Prostate gland (tissue), 2 donors: ENCODE measurements at regions not wholly inside any gene's neighbourhood (a gene's known extent, or its start where the extent isn't known, plus 50 kb on each side); places are given as distances from the start of the nearest gene placed in this dataset.

Source experiments
- DNase-seq: peaks from one replicate; pipeline ENCODE4 v3.0.0-alpha.2; 2019; ENCODE audit warnings: low spot score
- H3K27ac ChIP-seq, 2 donors: fragments of 200-600 bp; sonication (generic); 2 replicates each; pipeline ENCODE4 v1.5.1; 2017 to 2019
- H3K27me3 ChIP-seq: fragments of 200-600 bp; sonication (generic); replicated peaks from 2 replicates; pipeline ENCODE4 v1.5.1; 2019; ENCODE audit not compliant: insufficient read depth
- H3K36me3 ChIP-seq, 2 donors: fragments of 200-600 bp; sonication (generic); 1 replicate in 1 of 2; 2 replicates in 1 of 2; pipeline versions ENCODE4 v1.5.1 to v1.8.1; 2017 to 2019
- H3K4me1 ChIP-seq: fragments of 200-600 bp; sonication (generic); replicated peaks from 2 replicates; pipeline ENCODE4 v1.5.1; 2019
- H3K4me3 ChIP-seq, 2 donors: fragments of 200-600 bp; sonication (generic); 2 replicates each; pipeline ENCODE4 v1.5.1; 2017 to 2019
- H3K9me3 ChIP-seq: fragments of 200-600 bp; sonication (generic); 2 replicates; pipeline ENCODE4 v1.5.1; 2017
- POLR2A ChIP-seq: fragments of 450-650 bp; IDR thresholded peaks from one replicate; pipeline ENCODE4 v1.6.1; 2016; ENCODE audit warnings: antibody characterized with exemption, mild to moderate bottlenecking
- POLR2AphosphoS5 ChIP-seq: sonication (generic); formaldehyde crosslinking; IDR thresholded peaks from one replicate; pipeline ENCODE4 v1.6.1; 2017; ENCODE audit warnings: antibody characterized with exemption
- WGBS: methylation state at CpG from one replicate; pipeline ENCODE4 v1.1.5; 2018; 5-methylcytosine and 5-hydroxymethylcytosine counted together
- intact Hi-C: fragments of 100-400 bp; cut with DNase I; formaldehyde crosslinking; loops from one replicate; pipeline ENCODE4 v1.14.2; 2022
- TF ChIP-seq, protein P1 (sequence below), 4 experiments: fragments of 200-600 bp in 2 of 4; fragments of 450-650 bp in 2 of 4; sonication (generic) in 2 of 4; IDR thresholded peaks; 1 replicate in 3 of 4; 2 replicates in 1 of 4; pipeline ENCODE4 v1.5.1; 2016 to 2019; ENCODE audit warnings: antibody characterized with exemption in 4 of 4, mild to moderate bottlenecking in 2 of 4, moderate library complexity in 2 of 4

GRCh38 chr13:47553329-47553977, 447.6 kb downstream of the SUCLA2 start:
- intact Hi-C loops = no loop called here
- TF ChIP-seq POLR2A (no peak), POLR2AphosphoS5 (no peak)
- TF ChIP-seq, protein P1, sequence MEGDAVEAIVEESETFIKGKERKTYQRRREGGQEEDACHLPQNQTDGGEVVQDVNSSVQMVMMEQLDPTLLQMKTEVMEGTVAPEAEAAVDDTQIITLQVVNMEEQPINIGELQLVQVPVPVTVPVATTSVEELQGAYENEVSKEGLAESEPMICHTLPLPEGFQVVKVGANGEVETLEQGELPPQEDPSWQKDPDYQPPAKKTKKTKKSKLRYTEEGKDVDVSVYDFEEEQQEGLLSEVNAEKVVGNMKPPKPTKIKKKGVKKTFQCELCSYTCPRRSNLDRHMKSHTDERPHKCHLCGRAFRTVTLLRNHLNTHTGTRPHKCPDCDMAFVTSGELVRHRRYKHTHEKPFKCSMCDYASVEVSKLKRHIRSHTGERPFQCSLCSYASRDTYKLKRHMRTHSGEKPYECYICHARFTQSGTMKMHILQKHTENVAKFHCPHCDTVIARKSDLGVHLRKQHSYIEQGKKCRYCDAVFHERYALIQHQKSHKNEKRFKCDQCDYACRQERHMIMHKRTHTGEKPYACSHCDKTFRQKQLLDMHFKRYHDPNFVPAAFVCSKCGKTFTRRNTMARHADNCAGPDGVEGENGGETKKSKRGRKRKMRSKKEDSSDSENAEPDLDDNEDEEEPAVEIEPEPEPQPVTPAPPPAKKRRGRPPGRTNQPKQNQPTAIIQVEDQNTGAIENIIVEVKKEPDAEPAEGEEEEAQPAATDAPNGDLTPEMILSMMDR (IDR thresholded peaks at IDR 0.05) = no peak
- no peaks in the 10 kb centered on the region for H3K9me3 ChIP-seq
- H3K27me3 ChIP-seq = no peaks in the 10 kb centered on the region
- no peaks in the 10 kb centered on the region for H3K36me3 ChIP-seq
- DNase-seq = no peak
- H3K4me3 ChIP-seq = no peak overlapping the region
- H3K27ac ChIP-seq = no peak overlapping the region
- H3K4me1 ChIP-seq = no peaks in the 10 kb centered on the region
- WGBS = 72% methylated on average over 7 of the region's 7 CpGs

DNA sequence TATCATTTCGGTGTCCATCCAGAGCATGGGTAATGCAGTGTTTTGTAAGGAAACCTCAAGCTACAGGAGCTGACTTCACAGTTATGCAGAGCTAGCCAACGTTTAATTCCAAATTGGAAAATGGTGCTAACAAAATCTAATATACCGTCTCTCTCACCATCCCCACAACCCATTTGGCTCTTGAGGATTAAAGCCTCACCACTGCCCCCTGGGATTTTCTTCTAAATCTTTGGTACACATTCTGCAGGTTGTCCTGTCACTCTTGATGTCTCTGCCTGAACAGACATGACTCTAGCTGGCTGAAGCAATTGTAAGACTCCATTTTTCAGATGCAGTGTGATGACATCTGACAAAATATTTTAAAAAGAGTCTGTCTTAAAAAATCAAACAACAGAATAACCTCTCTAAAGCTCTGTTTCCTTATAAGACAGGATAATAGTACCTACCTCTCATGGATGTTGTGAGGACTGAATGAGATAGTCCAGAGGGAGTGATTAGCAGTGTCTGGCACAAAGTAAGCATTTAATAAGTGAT, 451.8 kb downstream of the SUCLA2 start:
- intact Hi-C loops = no loop called here
- no peak overlapping the region for H3K4me3 ChIP-seq
- DNase-seq = no peak
- no peaks in the 10 kb centered on the region for H3K4me1 ChIP-seq
- H3K9me3 ChIP-seq = no peaks in the 10 kb centered on the region
- H3K27ac ChIP-seq = no peak overlapping the region
- TF ChIP-seq POLR2A (no peak), POLR2AphosphoS5 (no peak)
- TF ChIP-seq, protein P1 (IDR thresholded peaks at IDR 0.05) = no peak
- H3K36me3 ChIP-seq = no peaks in the 10 kb centered on the region
- no peaks in the 10 kb centered on the region for H3K27me3 ChIP-seq
- WGBS = 72% methylated on average over 3 of the region's 3 CpGs

DNA sequence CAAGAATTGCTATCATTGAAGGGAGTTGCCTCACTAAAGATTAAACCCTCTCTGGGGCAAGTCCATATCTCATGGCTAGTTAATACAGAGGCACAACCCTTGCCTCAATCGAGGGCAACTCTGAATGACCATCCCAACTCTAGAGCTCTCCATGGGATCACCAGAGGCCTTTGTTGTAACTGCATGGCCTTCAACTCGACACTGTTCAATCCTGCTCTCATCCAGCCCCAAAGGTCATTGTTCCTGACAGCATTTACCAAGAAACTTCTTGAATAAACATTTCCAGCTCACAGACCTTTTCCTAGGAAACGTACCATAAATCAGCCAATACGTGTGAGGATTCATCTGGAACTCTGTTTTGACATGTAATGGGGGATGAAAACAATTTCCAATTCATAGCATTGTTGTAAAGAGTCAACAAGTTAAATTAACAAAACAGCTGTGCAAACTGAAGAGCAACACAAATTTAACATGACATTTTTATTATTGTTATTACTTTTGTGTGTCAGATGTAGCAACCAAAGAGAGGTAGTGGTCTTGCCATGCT, 452.7 kb downstream of the SUCLA2 start:
- DNase-seq = no peak
- no peaks in the 10 kb centered on the region for H3K9me3 ChIP-seq
- WGBS = 47% methylated on average over 4 of the region's 4 CpGs
- no peaks in the 10 kb centered on the region for H3K4me1 ChIP-seq
- intact Hi-C loops = no loop called here
- no peaks in the 10 kb centered on the region for H3K36me3 ChIP-seq
- H3K27ac ChIP-seq = no peak overlapping the region
- H3K27me3 ChIP-seq = no peaks in the 10 kb centered on the region
- TF ChIP-seq POLR2A (no peak), POLR2AphosphoS5 (no peak)
- TF ChIP-seq, protein P1 (IDR thresholded peaks at IDR 0.05) = no peak
- no peak overlapping the region for H3K4me3 ChIP-seq

DNA sequence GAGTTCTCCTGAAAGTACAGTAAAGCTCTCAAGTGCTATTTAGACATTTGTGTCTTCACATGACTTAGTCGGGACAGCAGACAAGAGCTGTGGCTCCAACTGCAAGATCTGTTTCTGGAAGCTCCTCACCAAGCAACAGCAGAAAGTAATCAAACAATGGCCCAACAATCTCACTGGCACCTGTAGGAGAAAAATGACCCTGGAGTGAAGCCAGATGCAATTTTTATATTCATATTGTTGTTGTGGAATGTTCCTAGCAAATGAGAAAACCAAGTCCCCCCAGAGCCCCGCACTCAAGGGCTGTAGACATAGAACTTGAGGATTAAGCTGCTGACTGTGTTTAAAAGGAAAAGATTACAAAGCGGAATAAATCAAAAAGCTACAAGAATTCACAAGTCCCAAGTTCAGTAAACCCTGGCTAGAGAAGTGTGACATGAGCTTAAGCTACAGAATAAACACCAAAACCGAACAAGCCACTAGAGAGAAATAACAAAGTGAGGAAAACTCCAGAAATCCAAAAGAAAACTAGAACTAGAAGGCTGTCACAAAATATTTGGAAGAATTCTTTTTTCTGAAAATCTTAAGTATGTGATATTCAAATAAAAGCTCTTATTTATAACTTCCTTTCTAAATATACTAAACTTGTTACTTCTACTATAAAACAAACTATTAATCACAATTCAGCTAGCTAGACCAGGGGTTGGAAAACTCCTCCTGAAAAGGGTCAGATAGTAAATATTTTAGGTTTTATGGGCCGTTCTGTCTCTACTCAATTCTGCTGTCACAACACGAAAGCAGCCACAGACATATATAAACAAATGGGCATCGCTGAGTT, 454.5 kb downstream of the SUCLA2 start:
- DNase-seq = no peak
- intact Hi-C loops = no loop called here
- H3K9me3 ChIP-seq = no peaks in the 10 kb centered on the region
- WGBS = 31% methylated on average over 7 of the region's 7 CpGs
- H3K36me3 ChIP-seq = no peaks in the 10 kb centered on the region
- H3K4me1 ChIP-seq = no peaks in the 10 kb centered on the region
- TF ChIP-seq POLR2A (no peak), POLR2AphosphoS5 (no peak)
- TF ChIP-seq, protein P1 (IDR thresholded peaks at IDR 0.05) = no peak
- no peak overlapping the region for H3K4me3 ChIP-seq
- no peaks in the 10 kb centered on the region for H3K27me3 ChIP-seq
- H3K27ac ChIP-seq = no peak overlapping the region
